Pancreas (tissue), 10 donors: ENCODE measurements at regions not wholly inside any gene's neighbourhood (a gene's known extent, or its start where the extent isn't known, plus 50 kb on each side); places are given as distances from the start of the nearest gene placed in this dataset.

ENCODE experiments used
- ATAC-seq, 4 donors: fragments of 200-7000 bp; cut with Tn5 transposase; one replicate each; pipeline versions ENCODE4 v1.8.0 to v1.9.1; 2020; ENCODE audit warnings: mild to moderate bottlenecking in 4 of 4, moderate library complexity in 4 of 4
- DNase-seq, 6 donors: peaks; one replicate each; pipeline ENCODE4 v3.0.0-alpha.2; 2020
- FAIRE-seq: peaks from 2 replicates; lab custom pipeline; 2012; peaks lifted over from hg19 to GRCh38; lab: Jason Lieb, UNC
- H3K27ac ChIP-seq, 4 donors: fragments of 200-600 bp; sonication (generic); 1 replicate in 3 of 4; 2 replicates in 1 of 4; pipeline versions ENCODE4 v1.5.0 to v1.8.0; 2020
- H3K27me3 ChIP-seq, 4 donors: fragments of 200-600 bp; one replicate each; pipeline ENCODE4 v1.8.0; 2021
- H3K36me3 ChIP-seq, 3 donors: fragments of 200-600 bp; sonication (generic) in 1 of 3; one replicate each; pipeline versions ENCODE4 v1.5.0 to v1.8.0; 2020 to 2021
- H3K4me1 ChIP-seq, 3 donors: fragments of 200-600 bp; one replicate each; pipeline ENCODE4 v1.8.0; 2021
- H3K4me3 ChIP-seq, 4 donors: fragments of 200-600 bp; sonication (generic) in 2 of 4; one replicate each; pipeline versions ENCODE4 v1.5.0 to v1.8.0; 2020 to 2021
- H3K9me3 ChIP-seq, 4 donors: fragments of 200-600 bp; one replicate each; pipeline ENCODE4 v1.8.0; 2021
- WGBS, 2 donors: extraction: QIAGEN DNeasy Blood & Tissue Kit; methylation state at CpG; one replicate each; pipeline ENCODE4 v1.1.7; 2013; 5-methylcytosine and 5-hydroxymethylcytosine counted together
- intact Hi-C, 3 donors: fragments of 100-400 bp; cut with DNase I; formaldehyde crosslinking; loops; one replicate each; pipeline versions ENCODE4 v1.11.1 to v1.14.2; 2022
- TF ChIP-seq, protein P1 (sequence below), 4 donors: fragments of 200-600 bp; sonication (generic) in 3 of 4; IDR thresholded peaks; one replicate each; pipeline versions ENCODE4 v1.5.0 to v1.8.0; 2021; ENCODE audit warnings: antibody characterized with exemption in 4 of 4
- donor health status: healthy with polysubstance abuse.
- donor health status: DM: no; HTN: no; CAD: no; lungs with moderate emphysema.
- donor health status: DM: no; HTN: no; CAD: no.
- donor health status: control.
- donor health status: control.
- donor health status: Bipolar disorder and iron deficiency.
- donor health status: DM: yes; HTN: yes; CAD: no.
- donor health status: DM: no; HTN: no; CAD: no.
- donor health status: DM: no; HTN: no; CAD: no.
- donor health status: DM: yes; HTN: yes; CAD: no.

DNA sequence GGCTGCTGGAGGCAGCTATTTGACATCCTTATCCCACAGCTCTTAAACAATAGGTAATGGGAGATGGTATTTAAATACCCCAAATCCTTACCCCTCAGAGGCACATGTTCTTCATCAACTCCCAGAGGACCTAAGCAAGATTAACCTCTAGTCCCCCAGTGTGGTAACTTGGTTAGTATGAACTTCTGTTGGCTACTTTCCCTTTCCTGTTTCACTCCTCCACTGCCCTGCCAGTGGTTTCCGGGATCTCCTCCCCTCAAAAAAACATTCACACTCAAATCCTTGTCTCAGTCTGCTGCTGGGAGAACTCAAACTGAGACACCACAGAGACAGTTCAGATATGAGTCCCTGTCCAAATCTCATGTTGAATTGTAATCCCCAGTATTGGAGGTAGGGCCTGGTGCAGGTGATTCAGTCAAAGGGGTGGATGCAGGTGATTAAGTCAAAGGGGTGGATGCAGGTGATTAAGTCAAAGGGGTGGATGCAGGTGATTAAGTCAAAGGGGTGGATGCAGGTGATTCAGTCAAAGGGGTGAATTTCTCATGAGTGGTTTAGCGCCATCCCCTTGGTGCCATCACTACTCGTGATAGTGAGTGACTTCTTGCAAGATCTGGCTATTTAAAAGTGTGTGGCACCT, 335.0 kb upstream of the CTNNB1 start:
- WGBS, 2 donors: 93% methylated on average over 3 of the region's 3 CpGs

GRCh38 chr3:40864915-40865314, 334.4 kb upstream of the CTNNB1 start:
- FAIRE-seq (no peak), ATAC-seq (peak in 1 of 4 donors; percentile 36), DNase-seq (no peak)
- intact Hi-C loops: no loop called here
- no peak overlapping the region for H3K4me3 ChIP-seq
- no peaks in the 10 kb centered on the region for H3K9me3 ChIP-seq
- TF ChIP-seq, protein P1, sequence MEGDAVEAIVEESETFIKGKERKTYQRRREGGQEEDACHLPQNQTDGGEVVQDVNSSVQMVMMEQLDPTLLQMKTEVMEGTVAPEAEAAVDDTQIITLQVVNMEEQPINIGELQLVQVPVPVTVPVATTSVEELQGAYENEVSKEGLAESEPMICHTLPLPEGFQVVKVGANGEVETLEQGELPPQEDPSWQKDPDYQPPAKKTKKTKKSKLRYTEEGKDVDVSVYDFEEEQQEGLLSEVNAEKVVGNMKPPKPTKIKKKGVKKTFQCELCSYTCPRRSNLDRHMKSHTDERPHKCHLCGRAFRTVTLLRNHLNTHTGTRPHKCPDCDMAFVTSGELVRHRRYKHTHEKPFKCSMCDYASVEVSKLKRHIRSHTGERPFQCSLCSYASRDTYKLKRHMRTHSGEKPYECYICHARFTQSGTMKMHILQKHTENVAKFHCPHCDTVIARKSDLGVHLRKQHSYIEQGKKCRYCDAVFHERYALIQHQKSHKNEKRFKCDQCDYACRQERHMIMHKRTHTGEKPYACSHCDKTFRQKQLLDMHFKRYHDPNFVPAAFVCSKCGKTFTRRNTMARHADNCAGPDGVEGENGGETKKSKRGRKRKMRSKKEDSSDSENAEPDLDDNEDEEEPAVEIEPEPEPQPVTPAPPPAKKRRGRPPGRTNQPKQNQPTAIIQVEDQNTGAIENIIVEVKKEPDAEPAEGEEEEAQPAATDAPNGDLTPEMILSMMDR (IDR thresholded peaks at IDR 0.05): no peak
- no peaks in the 10 kb centered on the region for H3K4me1 ChIP-seq
- WGBS, 2 donors: 41 to 57% methylated on average over 1 of the region's 1 CpG
- H3K27ac ChIP-seq: no peak overlapping the region
- H3K36me3 ChIP-seq: no peaks in the 10 kb centered on the region
- H3K27me3 ChIP-seq: no peaks in the 10 kb centered on the region

More for the DNA sequence above, 335.0 kb upstream of the CTNNB1 start:
- TF ChIP-seq, protein P1 (IDR thresholded peaks at IDR 0.05): no peak
- intact Hi-C loops: no loop called here
- Histone ChIP-seq H3K27ac (no peak overlapping the region), H3K27me3 (no peaks in the 10 kb centered on the region), H3K4me1 (no peaks in the 10 kb centered on the region), H3K9me3 (no peaks in the 10 kb centered on the region), H3K36me3 (no peaks in the 10 kb centered on the region), H3K4me3 (no peak overlapping the region)
- FAIRE-seq (no peak), ATAC-seq (no peak), DNase-seq (no peak)

DNA sequence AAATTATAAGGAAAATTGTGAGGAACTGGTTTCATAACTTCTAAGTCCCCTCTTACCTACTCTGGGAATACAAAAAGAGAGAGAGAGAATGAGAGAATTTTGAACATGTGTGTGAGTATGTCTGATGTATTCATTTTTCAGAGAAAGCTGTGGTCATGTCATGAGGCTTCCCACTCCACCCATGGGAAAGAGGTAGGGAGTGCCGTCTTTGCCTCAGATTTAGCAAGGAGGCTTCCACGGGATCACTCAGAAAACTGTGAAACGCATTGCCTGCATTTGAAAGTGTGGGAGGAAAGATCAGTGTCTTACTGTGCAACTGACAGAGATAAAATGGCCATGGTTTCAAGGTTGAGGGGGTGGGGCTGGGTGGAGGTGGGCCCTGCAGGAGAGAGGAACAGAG, 331.5 kb upstream of the CTNNB1 start:
- DNase-seq: no peak
- intact Hi-C loops: no loop called here
- TF ChIP-seq, protein P1 (IDR thresholded peaks at IDR 0.05): no peak
- no peak for FAIRE-seq
- Histone ChIP-seq H3K27me3 (no peaks in the 10 kb centered on the region), H3K4me3 (no peak overlapping the region), H3K4me1 (no peaks in the 10 kb centered on the region), H3K27ac (no peak overlapping the region), H3K36me3 (no peaks in the 10 kb centered on the region), H3K9me3 (no peaks in the 10 kb centered on the region)
- WGBS, 2 donors: 89 to 95% methylated on average over 3 of the region's 3 CpGs
- no peak for ATAC-seq

DNA sequence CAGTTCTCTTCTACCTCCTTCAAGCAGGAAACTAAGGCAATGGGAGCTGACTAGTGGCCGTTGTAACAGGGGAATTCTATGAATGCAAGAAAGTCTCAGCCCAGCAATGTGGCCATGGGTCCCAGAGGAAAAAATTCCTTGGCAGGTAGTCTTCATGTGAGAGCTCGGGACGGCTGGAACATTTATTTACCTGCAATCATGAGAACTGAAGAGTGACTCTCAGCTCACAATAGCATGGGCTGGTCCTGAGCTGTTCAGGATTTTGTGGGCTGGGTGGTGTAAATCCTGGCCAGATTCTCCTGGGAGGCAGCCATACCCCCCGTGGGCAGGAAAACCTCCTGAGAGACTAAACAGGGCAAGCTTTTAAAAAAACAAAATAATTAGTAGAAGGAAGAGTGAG, 330.3 kb upstream of the CTNNB1 start:
- Histone ChIP-seq H3K27ac (no peak overlapping the region), H3K27me3 (no peaks in the 10 kb centered on the region), H3K4me1 (peaks cover 0 to 4% (median 0%) of the 10 kb centered on the region in 3 donors), H3K36me3 (no peaks in the 10 kb centered on the region), H3K4me3 (no peak overlapping the region), H3K9me3 (no peaks in the 10 kb centered on the region)
- TF ChIP-seq, protein P1 (IDR thresholded peaks at IDR 0.05): no peak
- intact Hi-C loops: no loop called here
- FAIRE-seq (no peak), ATAC-seq (no peak), DNase-seq (no peak)
- WGBS, 2 donors: 50 to 55% methylated on average over 4 of the region's 4 CpGs

GRCh38 chr3:40869939-40870338, 329.4 kb upstream of the CTNNB1 start:
- Histone ChIP-seq H3K36me3 (no peaks in the 10 kb centered on the region), H3K27ac (no peak overlapping the region), H3K4me1 (peaks cover 0 to 6% (median 0%) of the 10 kb centered on the region in 3 donors), H3K27me3 (no peaks in the 10 kb centered on the region), H3K9me3 (no peaks in the 10 kb centered on the region), H3K4me3 (no peak overlapping the region)
- WGBS, 2 donors: 73 to 93% methylated on average over 2 of the region's 2 CpGs
- ATAC-seq (no peak), FAIRE-seq (no peak), DNase-seq (no peak)
- TF ChIP-seq, protein P1 (IDR thresholded peaks at IDR 0.05): no peak
- intact Hi-C loops: no loop called here
